Loucy (cell line): ENCODE measurements at regions not wholly inside any gene's neighbourhood (a gene's known extent, or its start where the extent isn't known, plus 50 kb on each side); places are given as distances from the start of the nearest gene placed in this dataset.

Experiments used
- H2AFZ ChIP-seq: fragments of 200-600 bp; sonication (generic); 2 replicates; pipeline ENCODE4 v1.6.0; 2016; ENCODE audit warnings: antibody characterized with exemption, mild to moderate bottlenecking, low read length, moderate library complexity
- H3F3A ChIP-seq: fragments of 200-600 bp; 2 replicates; pipeline ENCODE4 v1.6.0; 2016; ENCODE audit warnings: antibody characterized with exemption, low read depth, mild to moderate bottlenecking
- H3K27me3 ChIP-seq: fragments of 200-600 bp; sonication (generic); 2 replicates; pipeline ENCODE4 v1.6.1; 2014; ENCODE audit warnings: low read length, mild to moderate bottlenecking; ENCODE audit not compliant: insufficient read depth, poor library complexity, severe bottlenecking
- H3K36me3 ChIP-seq: fragments of 200-600 bp; sonication (generic); 2 replicates; pipeline ENCODE4 v1.6.1; 2016; ENCODE audit warnings: low read length; ENCODE audit not compliant: insufficient read depth
- H3K4me1 ChIP-seq: fragments of 200-600 bp; sonication (generic); 2 replicates; pipeline ENCODE4 v1.5.1; 2014; ENCODE audit warnings: low read length, mild to moderate bottlenecking; ENCODE audit not compliant: insufficient read depth, poor library complexity, severe bottlenecking
- H3K4me2 ChIP-seq: fragments of 200-600 bp; sonication (generic); 2 replicates; pipeline ENCODE4 v1.6.0; 2014; ENCODE audit warnings: antibody characterized with exemption, low read length, low read depth, mild to moderate bottlenecking; ENCODE audit not compliant: poor library complexity, severe bottlenecking
- H3K4me3 ChIP-seq: fragments of 200-600 bp; sonication (generic); 2 replicates; pipeline ENCODE4 v1.5.1; 2014; ENCODE audit warnings: low read length, mild to moderate bottlenecking, mixed read lengths; ENCODE audit not compliant: poor library complexity, severe bottlenecking
- H3K79me2 ChIP-seq: fragments of 200-600 bp; sonication (generic); 2 replicates; pipeline ENCODE4 v1.6.1; 2014; ENCODE audit warnings: low read length; ENCODE audit not compliant: insufficient read depth
- H3K9ac ChIP-seq: fragments of 200-600 bp; sonication (generic); 2 replicates; pipeline ENCODE4 v1.6.0; 2014; ENCODE audit warnings: mild to moderate bottlenecking, low read depth, low read length, moderate library complexity; ENCODE audit not compliant: poor library complexity, severe bottlenecking
- H3K9me2 ChIP-seq: fragments of 200-600 bp; sonication (generic); replicated peaks from 2 replicates; pipeline ENCODE4 v1.6.1; 2016; ENCODE audit warnings: low read depth, low read length, mixed read lengths
- H3K9me3 ChIP-seq: fragments of 200-600 bp; sonication (generic); 2 replicates; pipeline ENCODE4 v1.6.1; 2014; ENCODE audit warnings: mild to moderate bottlenecking, antibody characterized with exemption, low read length, low read depth; ENCODE audit not compliant: insufficient read depth
- H4K20me1 ChIP-seq: fragments of 200-600 bp; sonication (generic); 2 replicates; pipeline ENCODE4 v1.6.0; 2014; ENCODE audit warnings: antibody characterized with exemption, low read length, mild to moderate bottlenecking; ENCODE audit not compliant: insufficient read depth, poor library complexity, severe bottlenecking
- CTCF ChIP-seq: fragments of 200-600 bp; sonication (generic); conservative IDR thresholded peaks from 2 replicates; pipeline ENCODE4 v1.5.1; 2014; ENCODE audit warnings: mild to moderate bottlenecking, antibody characterized with exemption, low read length
- EZH2phosphoT487 ChIP-seq: fragments of 200-600 bp; IDR thresholded peaks from 2 replicates; pipeline ENCODE4 v1.6.1; 2018; ENCODE audit warnings: antibody characterized with exemption, mild to moderate bottlenecking, moderate library complexity, borderline replicate concordance

GRCh38 chr12:4117386-4118016 is 156.1 kb upstream of the CCND2 start:
- Histone ChIP-seq H3K9ac (peak overlapping the region; percentile 28), H3K4me3 (peak overlapping the region; percentile 26), H3K9me2 (no peaks in the 10 kb centered on the region), H3K9me3 (no peaks in the 10 kb centered on the region), H3F3A (no peaks in the 10 kb centered on the region), H3K79me2 (no peaks in the 10 kb centered on the region), H3K4me1 (peaks cover 21% of the 10 kb centered on the region), H3K27me3 (no peaks in the 10 kb centered on the region), H2AFZ (peak overlapping the region; percentile 75; the same call in 1 of the 2 replicates), H4K20me1 (no peaks in the 10 kb centered on the region), H3K4me2 (peak overlapping the region; percentile 70), H3K36me3 (no peaks in the 10 kb centered on the region)
- TF ChIP-seq CTCF (no peak), EZH2phosphoT487 (no peak)

- Histone ChIP-seq H3K27me3 (no peaks in the 10 kb centered on the region), H3K9me3 (no peaks in the 10 kb centered on the region), H3K79me2 (no peaks in the 10 kb centered on the region), H3F3A (no peaks in the 10 kb centered on the region), H3K4me1 (peaks cover 21% of the 10 kb centered on the region), H3K4me3 (no peak overlapping the region), H3K4me2 (no peak overlapping the region), H3K9me2 (no peaks in the 10 kb centered on the region), H3K36me3 (no peaks in the 10 kb centered on the region), H2AFZ (no peak overlapping the region), H4K20me1 (no peaks in the 10 kb centered on the region), H3K9ac (no peak overlapping the region)
- no peak for TF ChIP-seq EZH2phosphoT487
- no peak for TF ChIP-seq CTCF
Observed at GRCh38 chr12:4116251-4117111, 157.1 kb upstream of the CCND2 start.

GRCh38 chr12:4115570-4115969 is 158.0 kb upstream of the CCND2 start:
- Histone ChIP-seq H3K4me3 (no peak overlapping the region), H3F3A (no peaks in the 10 kb centered on the region), H3K27me3 (no peaks in the 10 kb centered on the region), H3K9me2 (no peaks in the 10 kb centered on the region), H3K79me2 (no peaks in the 10 kb centered on the region), H2AFZ (no peak overlapping the region), H3K9me3 (no peaks in the 10 kb centered on the region), H3K36me3 (no peaks in the 10 kb centered on the region), H3K9ac (no peak overlapping the region), H3K4me2 (no peak overlapping the region), H3K4me1 (peaks cover 21% of the 10 kb centered on the region), H4K20me1 (no peaks in the 10 kb centered on the region)
- TF ChIP-seq CTCF (0 out of 2 replicates have a peak, but pooled peaks have one; percentile 23), EZH2phosphoT487 (no peak)
